Umbilical cord (tissue), 1 donor: ENCODE measurements at regions not wholly inside any gene's neighbourhood (a gene's known extent, or its start where the extent isn't known, plus 50 kb on each side); places are given as distances from the start of the nearest gene placed in this dataset.
A peak's percentile ranks its signal among the peaks of the same experiment; 100 is the strongest.

Source experiments
- DNase-seq: peaks from one replicate; pipeline ENCODE4 v3.0.0-alpha.2; 2015; ENCODE audit warnings: low spot score

GRCh38 chr13:27847669-27848068, 55.4 kb downstream of the GSX1 start:
- no peak for DNase-seq

DNA sequence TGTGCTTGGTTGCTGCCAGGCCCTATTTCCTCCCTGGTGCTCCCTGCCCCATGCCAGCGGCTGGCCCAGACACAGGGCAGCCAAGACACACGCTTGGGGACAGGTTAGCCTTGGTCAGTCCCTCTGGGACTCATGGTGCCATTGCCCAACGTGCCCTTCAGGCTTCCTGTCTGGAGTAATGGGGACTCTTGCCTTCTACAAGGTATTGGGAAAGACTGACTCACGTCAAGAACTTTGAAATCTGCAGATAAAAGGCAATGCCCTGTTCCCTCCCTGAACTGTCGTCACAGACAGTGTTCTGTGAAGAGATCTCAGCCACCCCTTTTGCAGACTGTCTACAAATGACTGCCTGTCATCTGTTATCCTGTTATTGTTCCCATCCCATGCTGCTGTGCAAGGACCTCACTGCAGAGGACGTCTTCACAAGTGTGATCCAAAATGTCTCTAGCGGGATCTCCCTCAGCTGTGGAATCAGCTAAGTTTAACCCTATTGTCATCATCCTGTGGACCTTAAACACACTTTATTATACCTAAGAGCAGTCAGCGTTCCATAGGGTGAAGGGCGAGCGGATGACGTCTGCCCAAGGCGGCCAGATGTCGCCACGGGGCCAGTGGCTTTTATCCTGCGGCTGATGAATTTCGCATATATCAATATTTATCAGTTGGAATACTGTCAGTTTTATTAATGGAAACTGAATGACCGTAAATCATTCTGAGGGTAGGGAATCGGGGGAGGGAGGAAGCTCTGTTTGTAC, 59.0 kb downstream of the GSX1 start:
- DNase-seq: no peak

DNA sequence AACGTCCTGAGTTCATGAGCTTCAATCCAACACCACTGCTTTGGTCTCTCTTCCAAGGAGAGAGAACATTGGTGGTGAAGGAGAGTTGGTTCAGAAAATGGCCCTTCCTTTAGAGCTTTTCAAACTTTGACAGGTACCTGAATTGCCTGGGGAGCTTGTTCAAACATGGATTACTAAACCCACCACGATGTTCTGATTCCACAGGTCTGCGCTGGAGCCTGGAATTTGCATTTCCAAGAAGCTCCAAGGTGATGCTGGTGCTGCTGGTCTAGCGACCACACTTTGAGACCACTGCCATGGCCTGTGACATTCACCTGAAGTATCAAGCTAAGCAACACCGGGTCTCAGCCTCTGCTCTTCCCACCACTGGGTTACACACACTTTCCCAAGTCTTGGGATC, 60.2 kb downstream of the GSX1 start:
- no peak for DNase-seq

DNA sequence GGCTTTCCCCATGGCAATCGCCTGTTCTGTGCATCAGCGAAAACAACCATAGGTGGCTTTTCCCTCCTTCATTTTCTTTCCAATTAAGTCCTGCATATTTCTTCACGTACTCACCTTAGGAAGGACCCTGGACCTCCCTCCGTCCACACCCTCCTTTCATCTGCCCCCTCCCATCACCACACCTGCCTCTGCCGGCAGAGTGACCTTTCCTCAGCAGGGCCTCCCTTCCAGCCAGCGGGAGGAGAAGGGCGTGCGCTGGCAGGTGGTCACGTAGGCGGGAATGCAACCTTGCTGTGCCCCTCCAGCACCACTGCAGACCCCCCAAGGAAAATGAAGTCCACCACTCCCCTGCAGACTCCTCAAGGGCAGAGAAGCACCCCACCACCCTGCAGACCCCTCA, 61.1 kb downstream of the GSX1 start:
- no peak for DNase-seq

DNA sequence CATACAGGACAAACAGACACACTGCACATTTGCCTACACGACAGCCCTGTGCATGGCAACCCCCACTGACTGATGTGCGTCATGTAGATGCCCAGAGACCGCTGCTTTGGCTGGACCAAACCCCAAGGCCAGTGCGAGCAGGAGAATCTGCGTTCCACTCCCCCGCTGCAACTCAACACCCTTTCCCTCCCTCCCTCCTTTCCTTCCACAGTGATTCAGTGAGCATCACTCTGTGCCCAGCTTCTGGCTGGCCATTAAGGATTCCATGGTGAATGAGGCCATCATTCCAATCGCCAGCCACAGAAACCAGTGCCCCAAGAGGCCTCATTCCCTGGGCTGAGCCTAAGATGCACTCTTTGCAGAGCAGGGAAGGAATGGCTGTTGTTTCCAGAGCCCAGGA, 61.6 kb downstream of the GSX1 start:
- DNase-seq: no peak

DNA sequence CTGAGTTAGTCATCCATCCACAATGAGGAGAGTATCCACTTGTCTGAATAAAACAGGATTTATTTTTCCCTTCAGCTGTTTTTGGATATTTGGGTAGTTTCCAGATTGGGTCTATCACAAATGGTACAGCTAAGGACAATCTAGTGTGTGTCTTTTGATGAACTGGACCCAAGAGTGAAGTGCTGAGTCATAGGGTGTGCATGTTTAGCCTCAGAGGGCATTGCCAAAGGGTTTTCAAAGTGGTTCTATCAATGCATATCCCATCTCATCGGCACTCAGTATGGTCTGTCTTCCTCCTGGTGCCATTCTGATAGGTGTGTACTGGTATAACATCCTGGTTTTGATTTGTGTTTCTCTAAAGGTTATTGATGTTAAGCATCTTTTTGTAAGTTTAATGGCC, 62.3 kb downstream of the GSX1 start:
- DNase-seq: no peak

DNA sequence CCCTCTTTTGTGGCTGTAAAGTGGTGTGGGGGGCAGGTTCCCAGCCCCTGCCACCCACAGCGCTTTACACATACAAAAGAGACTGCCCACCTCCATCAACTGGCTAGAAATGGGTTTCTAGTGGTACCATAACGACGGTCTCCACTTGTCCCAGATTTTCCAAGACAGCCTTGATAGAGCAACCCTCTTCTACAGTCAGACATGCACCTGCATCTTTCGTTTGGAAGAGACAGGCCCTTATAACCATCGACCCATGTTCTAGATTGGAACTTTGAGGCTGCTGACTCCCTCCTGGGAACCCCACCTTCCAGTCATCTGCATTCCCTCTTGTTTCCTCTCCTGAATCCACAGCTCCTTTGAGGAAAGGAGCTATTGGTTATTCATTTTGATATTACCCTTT, 63.1 kb downstream of the GSX1 start:
- no peak for DNase-seq

- DNase-seq: no peak
Observed at GRCh38 chr13:27857282-27857681, 62.5 kb upstream of the PDX1 start.

GRCh38 chr13:27858046-27858445, 61.8 kb upstream of the PDX1 start:
- DNase-seq: no peak

DNA sequence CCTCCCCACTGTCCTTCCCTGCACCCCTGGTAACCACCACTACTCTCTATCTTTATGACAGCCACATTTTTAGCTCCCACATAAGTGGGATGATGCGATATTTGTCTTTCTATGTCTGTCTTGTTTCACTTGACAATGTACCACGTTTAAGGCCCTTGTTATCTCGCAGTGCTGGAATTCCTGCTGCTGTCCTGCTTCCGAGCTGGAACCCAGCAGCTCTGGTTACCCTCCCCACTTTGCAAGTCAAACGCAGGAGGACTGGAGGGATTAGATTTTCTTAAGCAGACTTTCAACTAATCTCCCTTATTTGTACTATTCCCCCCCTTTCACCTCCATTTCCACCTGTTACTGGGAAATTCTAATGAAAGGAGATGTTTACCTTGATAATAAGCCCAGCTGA, 59.1 kb upstream of the PDX1 start:
- no peak for DNase-seq

GRCh38 chr13:27861165-27861564, 58.6 kb upstream of the PDX1 start:
- no peak for DNase-seq

- peak; percentile 2 for DNase-seq
Observed at GRCh38 chr13:27868641-27869435, 51.0 kb upstream of the PDX1 start.

GRCh38 chr13:27869436-27870095, 50.2 kb upstream of the PDX1 start:
- DNase-seq: no peak
